ENCODE measurements at regions not wholly inside any gene's neighbourhood (a gene's known extent, or its start where the extent isn't known, plus 50 kb on each side); places are given as distances from the start of the nearest gene placed in this dataset.

- TF ChIP-seq, protein P1, sequence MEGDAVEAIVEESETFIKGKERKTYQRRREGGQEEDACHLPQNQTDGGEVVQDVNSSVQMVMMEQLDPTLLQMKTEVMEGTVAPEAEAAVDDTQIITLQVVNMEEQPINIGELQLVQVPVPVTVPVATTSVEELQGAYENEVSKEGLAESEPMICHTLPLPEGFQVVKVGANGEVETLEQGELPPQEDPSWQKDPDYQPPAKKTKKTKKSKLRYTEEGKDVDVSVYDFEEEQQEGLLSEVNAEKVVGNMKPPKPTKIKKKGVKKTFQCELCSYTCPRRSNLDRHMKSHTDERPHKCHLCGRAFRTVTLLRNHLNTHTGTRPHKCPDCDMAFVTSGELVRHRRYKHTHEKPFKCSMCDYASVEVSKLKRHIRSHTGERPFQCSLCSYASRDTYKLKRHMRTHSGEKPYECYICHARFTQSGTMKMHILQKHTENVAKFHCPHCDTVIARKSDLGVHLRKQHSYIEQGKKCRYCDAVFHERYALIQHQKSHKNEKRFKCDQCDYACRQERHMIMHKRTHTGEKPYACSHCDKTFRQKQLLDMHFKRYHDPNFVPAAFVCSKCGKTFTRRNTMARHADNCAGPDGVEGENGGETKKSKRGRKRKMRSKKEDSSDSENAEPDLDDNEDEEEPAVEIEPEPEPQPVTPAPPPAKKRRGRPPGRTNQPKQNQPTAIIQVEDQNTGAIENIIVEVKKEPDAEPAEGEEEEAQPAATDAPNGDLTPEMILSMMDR (conservative IDR thresholded peaks at IDR 0.05; ENCODE audit: low read length) = no peak
- no peak for TF ChIP-seq EZH2phosphoT487 (IDR thresholded peaks at IDR 0.05; ENCODE audit: borderline replicate concordance, low read depth, low read length)
Measured at GRCh38 chr12:89073659-89074058, 278.6 kb downstream of the DUSP6 start.
